Brain microvascular endothelial cell (primary cell): ENCODE measurements at regions not wholly inside any gene's neighbourhood (a gene's known extent, or its start where the extent isn't known, plus 50 kb on each side); places are given as distances from the start of the nearest gene placed in this dataset.

Experiments
- DNase-seq: peaks from one replicate; pipeline ENCODE4 v3.0.0-alpha.2; 2020
- H3K27ac ChIP-seq: fragments of 250-450 bp; sonication (Bioruptor Pico); 2 replicates; pipeline ENCODE4 v1.5.1; 2020; ENCODE audit warnings: mild to moderate bottlenecking, moderate library complexity
- H3K27me3 ChIP-seq: fragments of 250-450 bp; sonication (Bioruptor Pico); replicated peaks from 2 replicates; pipeline ENCODE4 v1.5.1; 2020; ENCODE audit warnings: mild to moderate bottlenecking
- H3K36me3 ChIP-seq: fragments of 250-450 bp; sonication (Bioruptor Pico); replicated peaks from 2 replicates; pipeline ENCODE4 v1.5.1; 2020; ENCODE audit warnings: mild to moderate bottlenecking
- H3K4me3 ChIP-seq: 2 replicates; pipeline ENCODE4 v1.5.1; 2011; ENCODE audit warnings: low read depth, mild to moderate bottlenecking, control low read depth, low read length, moderate library complexity
- CTCF ChIP-seq: IDR thresholded peaks from 2 replicates; pipeline ENCODE4 v1.5.1; 2011; ENCODE audit warnings: low read depth, mild to moderate bottlenecking, moderate library complexity, low read length, control low read depth, inconsistent platforms; ENCODE audit errors: missing control alignments
- in situ Hi-C: cut with HindIII; loops from 2 replicates; pipeline ENCODE4 v1.10.0; 2017; ENCODE audit warnings: low sequenced_read_pairs, low pct_ligation_motif_present

GRCh38 chr3:29057326-29057725 lies 223.5 kb upstream of the RBMS3 start:
- peak; percentile 87 for DNase-seq
- Histone ChIP-seq H3K27ac (no peak overlapping the region), H3K36me3 (no peaks in the 10 kb centered on the region), H3K27me3 (no peaks in the 10 kb centered on the region), H3K4me3 (no peak overlapping the region)
- TF ChIP-seq CTCF = no peak
- in situ Hi-C loops = no loop called here

- Histone ChIP-seq H3K27me3 (no peaks in the 10 kb centered on the region), H3K4me3 (no peak overlapping the region), H3K36me3 (no peaks in the 10 kb centered on the region), H3K27ac (no peak overlapping the region)
- in situ Hi-C loops = no loop called here
- DNase-seq = no peak
- no peak for TF ChIP-seq CTCF
Observed at GRCh38 chr3:29064085-29064484, 216.8 kb upstream of the RBMS3 start.

- H3K27me3 ChIP-seq = no peaks in the 10 kb centered on the region
- in situ Hi-C loops = no loop called here
- DNase-seq = peak; percentile 99
Observed at GRCh38 chr3:29065211-29065785, 215.6 kb upstream of the RBMS3 start.

GRCh38 chr3:29067007-29067406 lies 213.9 kb upstream of the RBMS3 start:
- in situ Hi-C loops = no loop called here
- Histone ChIP-seq H3K4me3 (no peak overlapping the region), H3K27me3 (no peaks in the 10 kb centered on the region), H3K27ac (no peak overlapping the region), H3K36me3 (no peaks in the 10 kb centered on the region)
- DNase-seq = no peak
- no peak for TF ChIP-seq CTCF

More at GRCh38 chr3:29065211-29065785, 215.6 kb upstream of the RBMS3 start:
- Histone ChIP-seq H3K36me3 (no peaks in the 10 kb centered on the region), H3K27ac (peak overlapping the region; percentile 63), H3K4me3 (no peak overlapping the region)
- TF ChIP-seq CTCF = no peak

- DNase-seq = peak; percentile 29
- no peak overlapping the region for H3K27ac ChIP-seq
- H3K4me3 ChIP-seq = no peak overlapping the region
- no peaks in the 10 kb centered on the region for H3K36me3 ChIP-seq
- H3K27me3 ChIP-seq = no peaks in the 10 kb centered on the region
- in situ Hi-C loops = no loop called here
- no peak for TF ChIP-seq CTCF
Observed at GRCh38 chr3:29070959-29071634, 209.8 kb upstream of the RBMS3 start.
